GM23338 (cell line): ENCODE measurements at regions not wholly inside any gene's neighbourhood (a gene's known extent, or its start where the extent isn't known, plus 50 kb on each side); places are given as distances from the start of the nearest gene placed in this dataset.

Experiments used
- ATAC-seq: fragments of 200-7000 bp; cut with Tn5 transposase; 3 replicates; pipeline ENCODE4 v1.9.1; 2020
- DNase-seq: peaks from one replicate; pipeline ENCODE4 v3.0.0-alpha.2; 2015; ENCODE audit warnings: low spot score
- H2AFZ ChIP-seq: fragments of 200-600 bp; sonication (generic); 2 replicates; pipeline ENCODE4 v1.8.0; 2016; ENCODE audit warnings: antibody characterized with exemption, mild to moderate bottlenecking, moderate library complexity
- H3F3A ChIP-seq: fragments of 200-600 bp; sonication (generic); replicated peaks from 2 replicates; pipeline ENCODE4 v1.8.0; 2017; ENCODE audit warnings: antibody characterized with exemption, mixed run types, low read depth
- H3K27ac ChIP-seq: fragments of 200-600 bp; sonication (generic); 2 replicates; pipeline ENCODE4 v1.6.1; 2016; ENCODE audit warnings: low read depth
- H3K27me3 ChIP-seq: fragments of 200-600 bp; sonication (generic); 2 replicates; pipeline ENCODE4 v1.8.0; 2016; ENCODE audit warnings: mild to moderate bottlenecking, mixed run types, moderate library complexity; ENCODE audit not compliant: insufficient read depth
- H3K36me3 ChIP-seq: fragments of 200-600 bp; sonication (generic); 2 replicates; pipeline ENCODE4 v1.8.0; 2016; ENCODE audit warnings: mild to moderate bottlenecking; ENCODE audit not compliant: insufficient read depth
- H3K4me1 ChIP-seq: fragments of 200-600 bp; sonication (generic); 2 replicates; pipeline ENCODE4 v1.8.0; 2016; ENCODE audit warnings: mild to moderate bottlenecking, moderate library complexity; ENCODE audit not compliant: insufficient read depth
- H3K4me2 ChIP-seq: fragments of 200-600 bp; sonication (generic); 2 replicates; pipeline ENCODE4 v1.7.1; 2017; ENCODE audit warnings: mixed run types
- H3K4me3 ChIP-seq: fragments of 200-600 bp; sonication (generic); 2 replicates; pipeline ENCODE4 v1.6.1; 2016; ENCODE audit warnings: mixed run types
- H3K79me2 ChIP-seq: fragments of 200-600 bp; sonication (generic); replicated peaks from 2 replicates; pipeline ENCODE4 v1.8.0; 2017; ENCODE audit warnings: mild to moderate bottlenecking; ENCODE audit not compliant: insufficient read depth
- H3K9me2 ChIP-seq: fragments of 200-600 bp; sonication (generic); 2 replicates; pipeline ENCODE4 v1.8.0; 2017; ENCODE audit not compliant: insufficient read depth
- H4K20me1 ChIP-seq: fragments of 200-600 bp; sonication (generic); replicated peaks from 2 replicates; pipeline ENCODE4 v1.8.0; 2017; ENCODE audit warnings: mild to moderate bottlenecking; ENCODE audit not compliant: insufficient read depth
- H3K27ac Mint-ChIP-seq: 2 replicates; pipeline ENCODE4 v1.8.0; 2020; ENCODE audit warnings: inconsistent platforms, mild to moderate bottlenecking, moderate library complexity, mixed read lengths
- H3K27me3 Mint-ChIP-seq: 3 replicates; pipeline ENCODE4 v1.8.0; 2022; ENCODE audit warnings: low read depth, mild to moderate bottlenecking, moderate library complexity, mixed read lengths, inconsistent platforms; ENCODE audit not compliant: insufficient read depth, poor library complexity
- H3K36me3 Mint-ChIP-seq: 3 replicates; pipeline ENCODE4 v1.8.0; 2021; ENCODE audit warnings: low read depth, mild to moderate bottlenecking, inconsistent platforms, moderate library complexity, mixed read lengths
- H3K4me1 Mint-ChIP-seq: 3 replicates; pipeline ENCODE4 v1.8.0; 2020; ENCODE audit warnings: mild to moderate bottlenecking, inconsistent platforms, mixed read lengths
- H3K4me3 Mint-ChIP-seq: 3 replicates; pipeline ENCODE4 v1.8.0; 2021; ENCODE audit warnings: moderate library complexity, mild to moderate bottlenecking, inconsistent platforms, mixed read lengths
- H3K9me3 Mint-ChIP-seq: 3 replicates; pipeline ENCODE4 v1.8.0; 2020; ENCODE audit warnings: moderate library complexity, mild to moderate bottlenecking, inconsistent platforms, mixed read lengths
- CREB1 ChIP-seq: fragments of 250-450 bp; sonication (Bioruptor Pico); IDR thresholded peaks from 2 replicates; pipeline ENCODE4 v1.5.0; 2020; ENCODE audit warnings: low read depth, mild to moderate bottlenecking, moderate library complexity
- CTCF ChIP-seq, 2 experiments: fragments of 200-600 bp in 1 of 2; sonication (generic) in 1 of 2; conservative IDR thresholded peaks; 2 replicates each; pipeline versions ENCODE4 v1.5.1 to v1.6.1; 2016 to 2017; ENCODE audit warnings: antibody characterized with exemption in 2 of 2, low read depth in 2 of 2, mild to moderate bottlenecking in 2 of 2, moderate library complexity in 1 of 2
- EZH2 ChIP-seq: fragments of 200-600 bp; sonication (generic); IDR thresholded peaks from one replicate; pipeline ENCODE4 v1.8.0; 2017; ENCODE audit warnings: antibody characterized with exemption, mild to moderate bottlenecking, low read depth; ENCODE audit not compliant: unreplicated experiment
- EZH2phosphoT487 ChIP-seq: fragments of 200-600 bp; sonication (generic); IDR thresholded peaks from one replicate; pipeline ENCODE4 v1.8.1; 2018; ENCODE audit warnings: antibody characterized with exemption; ENCODE audit not compliant: unreplicated experiment
- NANOG ChIP-seq: IDR thresholded peaks from 2 replicates; pipeline ENCODE4 v1.6.1; 2016; ENCODE audit warnings: antibody characterized with exemption, borderline replicate concordance
- POLR2AphosphoS5 ChIP-seq: IDR thresholded peaks from 2 replicates; pipeline ENCODE4 v1.6.1; 2016; ENCODE audit warnings: antibody characterized with exemption, low read depth
- STAT1 ChIP-seq: IDR thresholded peaks from one replicate; pipeline ENCODE4 v1.6.1; 2016; ENCODE audit warnings: antibody characterized with exemption; ENCODE audit not compliant: unreplicated experiment
- ZNF114 ChIP-seq: fragments of 250-450 bp; sonication (Bioruptor Pico); IDR thresholded peaks from 2 replicates; pipeline ENCODE4 v1.5.0; 2020; ENCODE audit warnings: mild to moderate bottlenecking, moderate library complexity
- ZNF462 ChIP-seq: fragments of 250-450 bp; sonication (Bioruptor Pico); IDR thresholded peaks from 2 replicates; pipeline ENCODE4 v1.5.0; 2020; ENCODE audit warnings: mild to moderate bottlenecking, moderate library complexity

GRCh38 chr3:28171962-28172361 lies 69.5 kb upstream of the CMC1 start:
- Mint-ChIP-seq H3K9me3 (no peaks in the 10 kb centered on the region), H3K27ac (0 out of 2 replicates have a peak overlapping the region, but pooled peaks have one; percentile 19), H3K4me1 (no peaks in the 10 kb centered on the region), H3K36me3 (no peaks in the 10 kb centered on the region), H3K4me3 (no peak overlapping the region), H3K27me3 (no peaks in the 10 kb centered on the region)
- H3K79me2 ChIP-seq, result no peaks in the 10 kb centered on the region
- no peak overlapping the region for H2AFZ ChIP-seq
- H4K20me1 ChIP-seq, result no peaks in the 10 kb centered on the region
- H3K4me3 ChIP-seq, result no peak overlapping the region
- no peak overlapping the region for H3K4me2 ChIP-seq
- no peak for DNase-seq
- H3F3A ChIP-seq, result no peaks in the 10 kb centered on the region
- no peaks in the 10 kb centered on the region for H3K36me3 ChIP-seq
- no peak overlapping the region for H3K27ac ChIP-seq
- ATAC-seq, result no peak
- TF ChIP-seq EZH2phosphoT487 (no peak), NANOG (no peak), STAT1 (no peak), ZNF462 (no peak), POLR2AphosphoS5 (no peak), EZH2 (no peak), ZNF114 (CRISPR knock-in tag) (no peak), CTCF (conservative IDR thresholded peaks at IDR 0.05; ENCODE audit: low read depth in 2 of 2) (no peak), CREB1 (no peak)
- H3K9me2 ChIP-seq, result no peaks in the 10 kb centered on the region
- no peaks in the 10 kb centered on the region for H3K4me1 ChIP-seq
- no peaks in the 10 kb centered on the region for H3K27me3 ChIP-seq
